ENCODE measurements at regions not wholly inside any gene's neighbourhood (a gene's known extent, or its start where the extent isn't known, plus 50 kb on each side); places are given as distances from the start of the nearest gene placed in this dataset.
"Not testable (repeated sequence)": the region's sequence is repeated elsewhere in the genome, so short reads cannot be mapped to it uniquely, and the experiment has no call there.

DNA sequence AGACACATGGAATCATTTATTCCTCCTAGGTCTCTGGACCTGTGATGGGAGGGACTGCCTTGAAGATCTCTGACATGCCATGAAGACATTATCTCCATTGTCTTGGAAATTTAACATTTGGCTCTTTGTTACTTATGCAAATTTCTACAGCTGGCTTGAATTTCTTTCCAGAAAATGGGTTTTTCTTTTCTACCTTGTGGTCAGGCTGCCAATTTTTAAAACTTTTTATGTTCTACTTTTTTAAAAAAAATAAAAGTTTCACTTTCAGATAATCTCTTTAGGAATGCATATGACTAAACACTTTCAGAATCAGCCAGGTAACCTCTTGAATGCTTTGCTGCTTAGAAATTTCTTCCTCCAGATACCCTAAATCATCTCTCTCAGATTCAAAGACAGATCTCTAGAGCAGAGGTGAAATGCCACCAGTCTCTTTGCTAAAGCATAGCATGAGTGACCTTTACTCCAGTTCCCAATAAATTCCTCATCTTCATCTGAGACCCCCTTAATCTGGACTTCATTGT is 209.6 kb downstream of the RPRM start:
- Histone ChIP-seq H3K9me3 (ENCODE audit: low read depth, low read length) (no peaks in the 10 kb centered on the region), H3K4me1 (ENCODE audit: insufficient read depth, low read length) (no peaks in the 10 kb centered on the region), H3K4me2 (ENCODE audit: insufficient read depth, low read length) (no peak overlapping the region), H2AFZ (ENCODE audit: low read length) (no peak overlapping the region), H3K27me3 (ENCODE audit: insufficient read depth, low read length) (no peaks in the 10 kb centered on the region), H3K27ac (ENCODE audit: low read depth, low read length) (no peak overlapping the region), H3K79me2 (ENCODE audit: insufficient read depth, low read length) (no peaks in the 10 kb centered on the region), H3K36me3 (ENCODE audit: insufficient read depth, low read length) (no peaks in the 10 kb centered on the region), H4K20me1 (ENCODE audit: insufficient read depth, low read length) (no peaks in the 10 kb centered on the region), H3K4me3 (ENCODE audit: insufficient read depth, low read length) (no peak overlapping the region)
- no peak for DNase-seq (ENCODE audit: insufficient read length, low spot score, missing footprints)
- TF ChIP-seq, protein P1, sequence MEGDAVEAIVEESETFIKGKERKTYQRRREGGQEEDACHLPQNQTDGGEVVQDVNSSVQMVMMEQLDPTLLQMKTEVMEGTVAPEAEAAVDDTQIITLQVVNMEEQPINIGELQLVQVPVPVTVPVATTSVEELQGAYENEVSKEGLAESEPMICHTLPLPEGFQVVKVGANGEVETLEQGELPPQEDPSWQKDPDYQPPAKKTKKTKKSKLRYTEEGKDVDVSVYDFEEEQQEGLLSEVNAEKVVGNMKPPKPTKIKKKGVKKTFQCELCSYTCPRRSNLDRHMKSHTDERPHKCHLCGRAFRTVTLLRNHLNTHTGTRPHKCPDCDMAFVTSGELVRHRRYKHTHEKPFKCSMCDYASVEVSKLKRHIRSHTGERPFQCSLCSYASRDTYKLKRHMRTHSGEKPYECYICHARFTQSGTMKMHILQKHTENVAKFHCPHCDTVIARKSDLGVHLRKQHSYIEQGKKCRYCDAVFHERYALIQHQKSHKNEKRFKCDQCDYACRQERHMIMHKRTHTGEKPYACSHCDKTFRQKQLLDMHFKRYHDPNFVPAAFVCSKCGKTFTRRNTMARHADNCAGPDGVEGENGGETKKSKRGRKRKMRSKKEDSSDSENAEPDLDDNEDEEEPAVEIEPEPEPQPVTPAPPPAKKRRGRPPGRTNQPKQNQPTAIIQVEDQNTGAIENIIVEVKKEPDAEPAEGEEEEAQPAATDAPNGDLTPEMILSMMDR (IDR thresholded peaks at IDR 0.05; ENCODE audit: extremely low read depth, low read depth, low read length) = no peak

DNA sequence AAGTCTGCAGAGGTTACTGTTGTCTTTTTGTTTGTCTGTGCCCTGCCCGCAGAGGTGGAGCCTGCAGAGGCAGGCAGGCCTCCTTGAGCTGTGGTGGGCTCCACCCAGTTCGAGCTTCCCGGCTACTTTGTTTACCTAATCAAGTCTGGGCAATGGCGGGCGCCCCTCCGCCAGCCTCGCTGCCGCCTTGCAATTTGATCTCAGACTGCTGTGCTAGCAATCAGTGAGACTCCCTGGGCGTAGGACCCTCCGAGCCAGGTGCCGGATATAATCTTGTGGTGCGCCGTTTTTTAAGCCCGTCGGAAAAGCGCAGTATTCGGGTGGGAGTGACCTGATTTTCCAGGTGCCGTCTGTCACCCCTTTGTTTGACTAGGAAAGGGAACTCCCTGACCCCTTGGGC is 221.7 kb downstream of the RPRM start:
- H3K36me3 ChIP-seq (ENCODE audit: insufficient read depth, low read length); H3K79me2 ChIP-seq (ENCODE audit: insufficient read depth, low read length); H3K4me3 ChIP-seq (ENCODE audit: insufficient read depth, low read length); H4K20me1 ChIP-seq (ENCODE audit: insufficient read depth, low read length); H3K27ac ChIP-seq (ENCODE audit: low read depth, low read length); H3K27me3 ChIP-seq (ENCODE audit: insufficient read depth, low read length); DNase-seq (ENCODE audit: insufficient read length, low spot score, missing footprints); H3K4me1 ChIP-seq (ENCODE audit: insufficient read depth, low read length); H3K9me3 ChIP-seq (ENCODE audit: low read depth, low read length); H3K4me2 ChIP-seq (ENCODE audit: insufficient read depth, low read length); H2AFZ ChIP-seq (ENCODE audit: low read length): not testable (repeated sequence)

DNA sequence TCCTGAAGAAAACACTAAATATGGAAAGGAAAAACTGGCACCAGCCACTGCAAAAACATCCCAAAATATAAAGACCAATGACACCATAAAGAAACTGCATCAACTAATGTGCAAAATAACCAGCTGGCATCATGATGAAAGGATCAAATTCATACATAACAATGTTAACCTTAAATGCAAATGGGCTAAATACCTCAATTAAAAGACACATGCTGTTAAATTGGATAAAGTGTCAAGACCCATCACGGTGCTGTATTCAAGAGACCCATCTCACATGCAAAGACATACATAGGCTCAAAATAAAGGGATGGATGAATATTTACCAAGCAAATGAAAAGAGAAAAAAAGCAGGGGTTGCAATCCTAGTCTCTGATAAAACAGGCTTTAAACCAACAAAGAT is 231.9 kb downstream of the RPRM start:
- not testable (repeated sequence) for H3K36me3 ChIP-seq (ENCODE audit: insufficient read depth, low read length); H3K4me1 ChIP-seq (ENCODE audit: insufficient read depth, low read length); H2AFZ ChIP-seq (ENCODE audit: low read length); H3K27me3 ChIP-seq (ENCODE audit: insufficient read depth, low read length); DNase-seq (ENCODE audit: insufficient read length, low spot score, missing footprints); H3K27ac ChIP-seq (ENCODE audit: low read depth, low read length); H4K20me1 ChIP-seq (ENCODE audit: insufficient read depth, low read length); H3K79me2 ChIP-seq (ENCODE audit: insufficient read depth, low read length); H3K4me3 ChIP-seq (ENCODE audit: insufficient read depth, low read length); H3K9me3 ChIP-seq (ENCODE audit: low read depth, low read length); H3K4me2 ChIP-seq (ENCODE audit: insufficient read depth, low read length)

DNA sequence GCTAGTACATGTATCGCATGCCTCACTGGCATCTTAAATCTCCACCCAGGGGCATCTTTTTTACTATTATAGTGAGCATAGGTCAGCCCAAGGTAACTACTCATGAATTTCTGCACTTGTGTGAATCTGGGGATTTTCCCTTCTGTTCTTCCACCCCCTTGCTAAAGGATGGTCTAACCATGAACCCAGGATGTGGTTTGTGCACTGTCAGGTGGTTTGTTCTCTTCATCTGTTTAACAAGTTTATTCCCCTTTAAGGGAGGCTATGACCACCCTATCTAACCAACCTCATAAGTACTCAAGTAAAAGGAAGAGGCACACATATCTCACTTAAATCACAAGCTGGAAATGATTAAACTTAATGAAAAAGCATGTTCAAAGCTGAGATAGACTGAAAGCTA is 243.0 kb downstream of the RPRM start:
- no peak overlapping the region for H3K4me2 ChIP-seq (ENCODE audit: insufficient read depth, low read length)
- no peaks in the 10 kb centered on the region for H3K79me2 ChIP-seq (ENCODE audit: insufficient read depth, low read length)
- H3K36me3 ChIP-seq (ENCODE audit: insufficient read depth, low read length) = no peaks in the 10 kb centered on the region
- no peaks in the 10 kb centered on the region for H4K20me1 ChIP-seq (ENCODE audit: insufficient read depth, low read length)
- H3K27me3 ChIP-seq (ENCODE audit: insufficient read depth, low read length) = no peaks in the 10 kb centered on the region
- no peaks in the 10 kb centered on the region for H3K4me1 ChIP-seq (ENCODE audit: insufficient read depth, low read length)
- H3K27ac ChIP-seq (ENCODE audit: low read depth, low read length) = no peak overlapping the region
- DNase-seq (ENCODE audit: insufficient read length, low spot score, missing footprints) = no peak
- H3K4me3 ChIP-seq (ENCODE audit: insufficient read depth, low read length) = no peak overlapping the region
- H3K9me3 ChIP-seq (ENCODE audit: low read depth, low read length) = no peaks in the 10 kb centered on the region
- no peak overlapping the region for H2AFZ ChIP-seq (ENCODE audit: low read length)
- TF ChIP-seq, protein P1 (IDR thresholded peaks at IDR 0.05; ENCODE audit: extremely low read depth, low read depth, low read length) = no peak

DNA sequence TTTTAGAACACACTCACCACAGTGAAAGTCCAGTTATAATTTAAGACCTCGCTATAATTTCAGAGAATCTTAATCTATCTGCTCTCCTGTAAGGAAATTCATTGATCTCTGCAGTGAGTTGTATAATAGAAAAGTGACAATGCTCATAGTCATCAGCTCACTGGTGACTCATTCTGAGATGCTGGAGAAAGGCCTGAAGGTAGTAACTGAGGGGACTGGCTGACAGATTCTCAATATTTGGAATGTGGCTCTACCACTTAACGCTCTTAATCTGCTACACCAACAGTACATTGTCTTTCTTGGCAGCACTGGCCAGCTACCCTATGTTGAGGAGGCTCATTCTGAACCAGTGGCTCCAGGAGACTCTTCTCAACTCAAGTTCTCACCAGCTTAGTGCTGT is 246.1 kb downstream of the RPRM start:
- no peaks in the 10 kb centered on the region for H3K79me2 ChIP-seq (ENCODE audit: insufficient read depth, low read length)
- no peak overlapping the region for H2AFZ ChIP-seq (ENCODE audit: low read length)
- H3K4me3 ChIP-seq (ENCODE audit: insufficient read depth, low read length) = no peak overlapping the region
- TF ChIP-seq, protein P1 (IDR thresholded peaks at IDR 0.05; ENCODE audit: extremely low read depth, low read depth, low read length) = no peak
- H4K20me1 ChIP-seq (ENCODE audit: insufficient read depth, low read length) = no peaks in the 10 kb centered on the region
- H3K27ac ChIP-seq (ENCODE audit: low read depth, low read length) = no peak overlapping the region
- H3K36me3 ChIP-seq (ENCODE audit: insufficient read depth, low read length) = no peaks in the 10 kb centered on the region
- H3K27me3 ChIP-seq (ENCODE audit: insufficient read depth, low read length) = no peaks in the 10 kb centered on the region
- H3K4me1 ChIP-seq (ENCODE audit: insufficient read depth, low read length) = no peaks in the 10 kb centered on the region
- H3K4me2 ChIP-seq (ENCODE audit: insufficient read depth, low read length) = no peak overlapping the region
- no peak for DNase-seq (ENCODE audit: insufficient read length, low spot score, missing footprints)
- H3K9me3 ChIP-seq (ENCODE audit: low read depth, low read length) = no peaks in the 10 kb centered on the region

All from osteoblast (primary cell).